NCI-H187 treated with DMSO at 0.1 percent for 48 hours (cell line): ENCODE measurements at regions not wholly inside any gene's neighbourhood (a gene's known extent, or its start where the extent isn't known, plus 50 kb on each side); places are given as distances from the start of the nearest gene placed in this dataset.

Experiments
- DNase-seq: peaks from one replicate; lab custom pipeline; 2025; lab: John Stamatoyannopoulos, UW

GRCh38 chr6:170083236-170084051, 207.4 kb downstream of the DLL1 start:
- DNase-seq = no peak

- no peak for DNase-seq
Measured at GRCh38 chr6:170082531-170083187, 208.2 kb downstream of the DLL1 start.

GRCh38 chr6:170082067-170082466, 208.8 kb downstream of the DLL1 start:
- DNase-seq = no peak

DNA sequence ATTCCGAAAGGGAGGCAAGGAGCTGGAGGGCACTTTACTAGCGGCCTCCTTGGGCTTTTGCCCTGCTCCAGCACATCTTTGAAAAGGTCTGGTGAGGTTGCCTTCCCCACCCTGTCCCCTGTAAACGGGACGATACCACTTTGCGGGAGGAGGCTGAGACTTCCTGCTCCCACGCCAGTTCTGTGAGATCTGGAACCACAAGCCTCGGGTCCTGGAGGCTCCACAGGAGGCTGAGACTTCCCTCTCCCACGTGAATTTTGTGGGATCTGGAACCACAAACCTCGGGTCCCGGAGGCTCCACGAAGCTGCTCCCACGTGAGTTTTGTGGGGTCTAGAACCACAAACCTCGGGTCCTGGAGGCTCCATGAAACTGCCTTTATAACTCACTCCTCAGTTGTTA, 209.3 kb downstream of the DLL1 start:
- no peak for DNase-seq

- no peak for DNase-seq
Measured at GRCh38 chr6:170080828-170081371, 210.0 kb downstream of the DLL1 start.

- no peak for DNase-seq
Measured at GRCh38 chr6:170080169-170080827, 210.6 kb downstream of the DLL1 start.

- DNase-seq = no peak
Measured at GRCh38 chr6:170076466-170077165, 214.3 kb downstream of the DLL1 start.

DNA sequence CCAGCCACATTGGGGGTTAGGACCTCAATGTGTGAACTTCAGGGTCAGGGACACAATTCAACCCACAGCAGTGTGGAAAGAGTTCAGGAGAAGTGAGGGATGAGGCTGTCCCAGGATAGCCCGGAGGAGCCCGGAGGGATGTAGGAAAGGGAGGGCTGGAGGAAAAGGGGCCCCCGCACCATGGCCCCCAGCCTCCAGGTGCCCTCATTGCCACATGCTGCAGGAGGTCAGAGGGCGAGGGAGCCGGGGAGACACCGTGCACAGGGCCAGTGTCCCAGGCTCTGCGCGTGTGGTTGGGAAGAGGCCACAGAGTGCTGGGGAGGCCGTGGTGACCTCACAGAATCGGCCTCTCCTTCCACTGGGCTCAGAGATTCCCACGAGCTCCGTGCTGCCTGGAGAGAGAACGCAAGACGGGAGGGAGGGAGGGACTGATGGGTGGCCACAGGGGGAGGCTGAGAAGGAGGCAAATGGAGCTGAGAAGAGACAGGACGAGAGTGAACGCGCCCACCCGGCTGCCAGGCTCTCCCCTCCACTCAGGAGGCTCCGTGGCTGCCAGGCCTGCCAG, 215.1 kb downstream of the DLL1 start:
- no peak for DNase-seq

DNA sequence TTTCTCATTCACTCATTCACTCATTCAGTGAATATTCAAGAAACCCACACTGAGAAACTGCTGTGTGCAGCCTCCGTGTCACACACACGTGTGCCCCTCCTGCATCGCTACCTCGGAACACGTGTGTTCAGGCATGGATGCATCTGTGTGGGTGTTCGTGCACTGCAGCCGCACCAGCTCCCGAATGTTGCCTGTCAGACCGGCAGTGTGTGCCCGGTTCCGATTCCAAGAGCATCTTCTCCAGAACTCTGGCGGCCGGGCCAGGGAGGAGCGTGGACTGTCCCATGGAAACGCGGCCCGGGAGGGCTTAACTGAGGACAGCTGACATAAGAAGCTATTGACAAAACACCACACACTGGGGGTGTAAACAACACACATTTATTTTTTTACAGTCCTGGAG, 216.0 kb downstream of the DLL1 start:
- DNase-seq = no peak

GRCh38 chr6:170074435-170074834, 216.4 kb downstream of the DLL1 start:
- no peak for DNase-seq

DNA sequence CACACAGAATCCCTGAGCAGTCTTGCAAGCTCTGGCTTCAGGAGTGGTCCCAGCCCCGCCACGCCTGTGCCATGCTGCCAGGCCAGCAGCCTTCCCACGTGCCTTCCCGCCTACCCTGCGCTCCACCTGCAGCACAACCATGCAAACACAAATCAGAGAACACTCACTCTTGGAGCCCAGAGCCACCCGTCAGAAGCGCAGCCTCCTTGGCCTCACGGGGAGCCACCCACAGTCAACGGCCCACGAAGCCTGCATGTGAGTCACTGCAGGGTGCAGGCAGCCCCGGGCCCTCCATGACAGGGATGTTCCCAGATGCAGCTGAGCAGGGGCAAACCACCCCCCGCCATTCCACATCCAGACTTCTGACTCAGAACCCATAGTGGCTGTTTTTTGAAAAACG, 217.0 kb downstream of the DLL1 start:
- no peak for DNase-seq

GRCh38 chr6:170072246-170072645, 218.6 kb downstream of the DLL1 start:
- DNase-seq = no peak

- DNase-seq = no peak
Measured at GRCh38 chr6:170069611-170070010, 221.3 kb downstream of the DLL1 start.

DNA sequence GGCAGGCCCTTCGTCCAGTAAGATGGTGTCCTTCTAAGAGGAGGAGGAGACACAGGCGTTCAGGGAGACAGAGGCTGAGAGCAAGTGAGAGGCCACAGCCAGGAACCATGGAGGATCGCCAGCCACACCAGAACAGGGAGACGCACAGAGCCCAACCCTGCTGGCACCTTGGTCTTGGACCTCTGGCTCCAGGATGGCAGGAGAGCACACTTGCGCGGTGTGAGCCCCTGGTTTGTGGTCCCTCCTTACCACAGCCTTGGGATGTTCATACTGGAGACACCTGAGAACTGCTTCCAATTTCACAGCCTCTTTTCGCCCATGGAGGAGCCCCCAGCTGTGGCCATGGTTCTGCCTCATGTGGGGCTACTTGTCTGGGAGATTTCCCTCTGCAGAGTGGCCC, 222.4 kb downstream of the DLL1 start:
- no peak for DNase-seq

DNA sequence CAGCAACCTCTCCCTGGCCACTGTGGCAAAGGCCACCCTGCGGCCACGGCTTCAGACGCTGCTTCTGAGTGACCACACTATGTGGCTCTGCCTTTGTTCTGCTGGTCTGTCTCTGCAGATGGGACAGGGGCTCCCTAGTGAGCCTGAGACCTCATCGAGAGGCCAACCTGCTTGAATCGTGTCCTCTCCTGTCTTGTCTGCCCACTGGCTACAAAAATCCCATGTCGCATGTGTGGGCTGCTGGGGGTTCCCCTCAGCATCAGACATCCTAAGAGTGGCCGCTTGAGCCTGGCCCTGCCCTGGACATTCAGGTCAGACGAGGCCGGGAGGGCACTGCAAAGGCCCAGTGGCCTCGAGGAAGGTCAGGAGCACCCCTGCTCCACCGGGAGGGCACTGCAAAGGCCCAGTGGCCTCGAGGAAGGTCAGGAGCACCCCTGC, 222.9 kb downstream of the DLL1 start:
- DNase-seq = no peak

DNA sequence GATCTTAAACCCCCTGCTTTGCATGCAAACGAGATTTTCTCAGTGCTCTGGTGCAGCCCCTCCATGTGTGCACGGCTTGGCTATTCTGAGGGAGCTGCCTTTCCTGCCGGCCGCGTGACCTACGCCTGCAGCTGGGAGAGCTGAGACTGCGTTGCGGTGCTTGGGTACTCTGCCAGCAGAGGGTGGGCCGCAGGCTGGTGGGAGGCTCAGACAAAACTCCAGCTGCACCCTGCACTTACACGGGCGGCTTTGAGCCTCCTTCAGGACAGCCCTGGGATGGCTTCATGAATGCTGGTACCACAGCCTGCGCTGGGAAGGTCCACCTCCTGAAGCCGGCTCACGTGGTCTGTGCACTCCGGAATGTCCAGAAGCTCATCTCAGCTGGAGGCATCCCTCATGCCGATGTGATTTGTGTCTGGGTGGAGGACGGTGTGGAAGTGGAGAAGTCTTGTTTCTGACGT, 223.7 kb downstream of the DLL1 start:
- no peak for DNase-seq

GRCh38 chr6:170066679-170067078, 224.2 kb downstream of the DLL1 start:
- DNase-seq = no peak

GRCh38 chr6:170063851-170064602, 226.9 kb downstream of the DLL1 start:
- no peak for DNase-seq

- DNase-seq = no peak
Measured at GRCh38 chr6:170063431-170063830, 227.4 kb downstream of the DLL1 start.

DNA sequence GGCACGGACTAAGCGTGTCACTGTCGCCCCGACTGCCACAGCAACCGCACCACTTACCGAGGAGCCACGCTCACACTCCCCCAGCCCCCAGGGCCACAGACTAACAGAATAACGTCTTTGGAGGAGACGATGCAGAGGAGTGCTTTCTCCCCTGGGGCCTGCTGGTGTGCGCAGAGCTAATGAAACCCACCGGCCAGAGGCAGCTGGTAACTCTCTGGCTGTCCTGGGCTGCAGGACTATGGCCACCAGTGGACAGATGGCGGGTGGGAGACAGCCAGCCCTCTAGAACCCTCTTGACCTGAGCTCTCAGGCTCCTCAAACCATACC, 228.0 kb downstream of the DLL1 start:
- no peak for DNase-seq
